GM18861 (cell line): ENCODE measurements at regions not wholly inside any gene's neighbourhood (a gene's known extent, or its start where the extent isn't known, plus 50 kb on each side); places are given as distances from the start of the nearest gene placed in this dataset.
A peak's percentile ranks its signal among the peaks of the same experiment; 100 is the strongest.
"Not testable (repeated sequence)": the region's sequence is repeated elsewhere in the genome, so short reads cannot be mapped to it uniquely, and the experiment has no call there.

Experiments used
- ATAC-seq: cut with Tn5 transposase; IDR thresholded peaks from one replicate; pipeline ENCODE4 v1.9.1; 2021; ENCODE audit not compliant: unreplicated experiment

DNA sequence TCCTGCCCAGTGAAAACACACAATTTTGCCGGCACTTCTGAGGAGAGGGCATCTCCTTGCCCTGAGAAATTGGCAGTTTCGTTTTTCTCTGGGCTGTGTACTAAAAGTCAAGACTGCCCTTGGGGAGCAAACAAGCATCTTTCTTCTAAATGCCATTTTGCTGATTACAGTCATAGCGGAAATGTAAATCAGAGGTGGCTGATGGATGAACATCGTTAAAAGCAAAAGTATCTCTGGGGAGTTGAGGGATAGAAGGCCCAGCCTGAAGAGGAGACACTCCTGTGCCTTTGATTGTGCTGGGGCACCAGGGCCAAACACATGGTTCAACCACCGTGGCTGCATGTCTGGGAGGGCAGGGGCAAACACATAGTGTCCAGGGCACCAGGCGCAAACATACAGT lies 49.8 kb downstream of the ABCC12 start:
- ATAC-seq, result no peak

DNA sequence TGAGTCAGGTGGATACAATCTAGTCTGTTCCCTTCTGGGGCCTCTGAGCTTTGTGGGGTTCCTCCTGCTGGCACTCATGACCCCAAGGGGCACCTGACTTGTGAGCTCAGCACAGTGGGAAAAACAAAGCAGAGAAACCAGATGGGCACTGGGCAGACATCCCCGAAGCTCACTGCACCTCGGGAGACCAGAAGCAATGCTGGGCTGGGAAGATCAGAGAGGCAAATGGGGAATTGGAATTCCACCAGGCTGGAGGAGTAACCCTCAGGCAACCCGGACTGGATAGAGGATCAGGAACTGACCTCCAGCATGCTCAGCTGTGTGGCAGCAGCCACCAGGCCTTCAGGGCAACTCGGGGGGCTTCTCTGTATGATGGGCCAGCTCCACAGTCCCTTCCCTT lies 50.3 kb downstream of the ABCC12 start:
- ATAC-seq, result no peak

DNA sequence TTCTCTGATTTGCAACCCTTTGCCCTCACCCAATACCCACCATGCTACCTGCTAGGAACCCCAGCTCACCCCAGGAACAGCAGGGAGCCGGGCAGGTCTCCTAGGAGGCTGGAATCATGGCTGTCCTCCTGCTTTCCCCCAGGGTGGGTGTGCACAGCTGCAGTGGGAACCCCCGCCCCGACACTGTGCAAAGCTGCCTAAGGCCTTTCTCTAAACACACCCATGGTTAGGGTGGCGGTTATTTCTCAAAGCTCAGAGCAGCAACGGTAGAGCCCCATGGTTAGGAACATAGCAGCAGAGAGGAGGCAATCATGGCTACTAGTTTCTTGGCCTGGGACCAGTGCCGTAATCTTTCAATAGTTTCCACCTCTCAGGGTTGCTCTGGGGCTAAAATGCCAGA lies 52.2 kb downstream of the ABCC12 start:
- no peak for ATAC-seq

DNA sequence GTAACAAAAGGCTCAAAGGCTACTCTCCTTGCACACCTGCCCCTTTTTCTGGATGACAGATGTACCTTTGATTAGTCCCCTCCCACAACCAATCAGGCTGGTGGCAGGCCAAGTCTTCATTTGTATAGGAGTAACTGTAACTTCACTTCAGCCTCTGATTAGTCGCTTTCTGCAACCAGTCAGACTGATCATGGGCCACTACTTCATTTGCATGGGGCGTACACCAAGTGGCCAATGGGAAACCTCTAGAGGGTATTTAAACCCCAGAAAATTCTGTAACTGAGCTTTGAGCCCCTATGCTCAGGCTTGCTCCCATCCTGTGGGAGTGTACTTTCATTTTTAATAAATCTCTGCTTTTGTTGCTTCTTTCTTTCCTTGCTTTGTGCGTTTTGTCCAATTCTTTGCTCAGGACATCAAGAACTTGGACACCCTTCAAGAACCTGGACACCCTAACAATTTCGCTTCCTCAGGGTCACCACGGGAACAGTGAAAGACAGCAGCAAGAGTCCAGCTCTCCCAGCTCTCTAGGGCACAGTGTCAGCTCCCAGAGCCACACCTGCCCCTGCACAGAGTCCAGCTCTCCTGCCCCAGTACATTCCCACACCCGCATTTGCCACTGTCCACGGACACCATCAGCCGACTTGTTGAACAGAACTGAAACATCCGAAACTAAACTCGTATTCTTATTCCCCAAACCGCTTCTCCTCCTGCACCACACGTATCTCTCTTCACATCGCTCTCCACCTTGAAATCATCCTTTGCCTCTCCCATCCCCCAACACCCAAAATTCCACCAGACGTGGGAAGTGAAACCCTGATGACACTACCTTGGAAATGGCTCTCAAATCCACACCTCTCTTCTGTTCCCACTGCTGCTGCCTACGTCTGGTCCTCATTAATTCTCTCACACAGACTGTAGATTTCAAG lies 53.4 kb downstream of the ABCC12 start:
- no peak for ATAC-seq

DNA sequence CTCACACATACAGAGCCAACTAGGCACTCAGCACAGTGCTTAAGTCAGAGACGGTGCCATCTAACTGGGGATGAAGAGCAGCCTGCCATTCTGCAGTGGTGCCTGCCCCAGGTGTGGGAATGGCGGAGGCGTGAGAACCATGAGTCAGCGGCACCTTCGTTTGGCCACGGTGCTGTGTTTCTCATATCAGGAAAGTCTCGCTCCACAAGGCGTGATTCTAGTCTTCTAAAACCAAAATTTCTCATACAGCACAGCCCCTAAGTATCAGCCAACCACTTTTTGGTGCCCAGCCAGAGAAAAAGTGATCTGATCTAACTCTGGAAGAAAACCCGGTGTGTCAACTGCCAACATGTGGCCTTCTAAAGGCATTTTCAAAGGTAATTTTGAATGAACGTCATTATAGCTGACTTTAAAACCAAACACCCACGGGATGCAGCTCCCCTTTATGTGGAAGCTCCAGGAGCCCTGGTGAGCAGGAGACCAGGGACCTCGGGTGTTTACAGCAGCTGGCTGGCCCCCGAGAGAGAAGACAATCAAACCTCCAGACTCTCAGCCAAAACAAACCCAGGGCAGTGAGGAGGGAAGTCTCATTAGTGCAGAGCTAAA lies 54.6 kb downstream of the ABCC12 start:
- ATAC-seq, result peak; percentile 64

DNA sequence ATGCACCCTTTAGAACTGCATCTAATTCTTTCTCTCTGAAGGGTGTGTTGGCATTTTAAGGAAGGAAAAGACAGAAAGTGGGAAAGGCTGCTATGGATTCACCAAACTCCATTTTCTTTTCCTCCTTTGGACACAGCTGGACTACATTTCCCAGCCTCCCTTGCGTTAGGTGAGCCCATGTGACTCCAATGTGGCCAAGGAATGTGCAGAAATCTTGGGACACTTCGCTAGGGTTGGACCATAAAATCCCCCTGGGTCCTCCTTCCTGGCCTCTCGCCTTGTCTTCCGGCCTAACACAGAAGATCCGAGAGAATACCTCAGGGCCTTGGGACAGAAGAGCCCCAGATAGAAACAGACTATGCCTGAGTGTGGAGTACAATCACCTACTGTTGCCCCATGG lies 56.3 kb downstream of the ABCC12 start:
- no peak for ATAC-seq

DNA sequence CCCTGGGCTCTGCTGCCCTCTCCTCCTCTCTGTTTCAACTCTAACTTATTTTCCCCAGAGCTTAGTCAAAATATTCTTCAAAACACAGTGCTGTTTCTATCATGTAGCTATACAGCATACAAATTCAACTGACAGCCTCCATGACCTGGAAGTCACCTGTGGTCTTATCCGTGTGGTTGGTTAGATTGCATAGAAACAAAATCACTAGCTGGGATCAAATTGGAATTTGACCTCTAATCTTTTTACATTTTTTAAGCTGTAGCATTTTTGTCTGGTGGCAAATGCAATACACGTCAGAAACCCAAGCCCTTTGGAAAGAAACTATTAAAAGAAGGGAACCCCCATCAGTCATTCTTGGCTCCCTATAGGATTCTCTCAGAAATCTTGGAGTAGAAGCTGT lies 57.3 kb downstream of the ABCC12 start:
- no peak for ATAC-seq

DNA sequence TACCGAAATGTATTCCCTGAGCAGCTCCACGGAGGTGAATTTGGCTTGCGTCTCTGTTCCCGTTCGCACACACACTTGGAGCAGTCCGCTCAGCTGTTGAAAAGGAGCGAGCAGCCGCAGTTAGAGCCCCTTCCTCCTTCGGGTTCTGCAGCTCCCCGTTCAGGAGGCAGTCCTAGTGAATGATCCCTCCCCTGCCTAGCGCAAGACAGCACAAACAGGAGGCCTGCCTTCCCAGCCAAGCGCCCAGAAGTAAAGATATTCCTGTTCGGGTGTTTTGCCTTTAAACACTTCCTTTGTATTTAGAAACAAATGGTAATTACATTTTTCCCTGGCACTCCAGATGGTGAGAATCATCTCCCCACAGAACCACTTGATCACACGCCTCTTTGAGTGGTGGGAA lies 64.7 kb downstream of the ABCC12 start:
- no peak for ATAC-seq

DNA sequence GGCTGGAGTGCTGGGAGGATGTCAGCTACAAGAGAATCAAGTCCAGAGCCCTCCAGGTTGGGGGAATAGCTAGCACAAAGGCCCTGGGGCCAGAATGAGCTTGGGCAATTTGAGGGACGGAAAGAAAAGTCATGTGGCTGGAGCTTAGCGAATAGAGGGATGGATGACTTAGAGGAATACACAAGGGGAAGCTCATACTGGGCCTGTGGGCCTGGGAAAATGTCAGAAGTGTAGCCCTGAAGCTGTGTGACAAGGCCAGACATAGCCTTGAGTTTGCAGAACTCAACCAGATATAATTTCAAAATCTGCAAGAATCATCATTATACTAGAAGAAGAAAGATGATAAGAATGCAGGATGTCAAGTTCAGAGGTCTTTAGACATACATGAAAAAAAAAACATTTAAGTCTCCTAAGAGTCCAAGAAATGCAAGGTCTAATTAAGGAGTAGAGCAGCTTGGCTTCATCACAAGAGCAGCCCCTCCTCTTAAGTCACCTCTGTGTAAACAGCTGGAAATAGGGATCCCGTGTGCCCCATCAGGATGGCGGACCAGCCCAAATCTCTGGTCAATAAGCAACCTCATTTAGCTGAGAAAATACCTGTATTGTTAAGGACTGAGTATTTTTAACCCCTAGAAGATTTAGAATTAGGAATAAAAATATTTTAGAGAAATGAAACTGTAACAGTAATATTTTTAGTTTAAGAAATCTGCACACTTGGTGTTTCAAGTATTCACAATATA lies 66.6 kb downstream of the ABCC12 start:
- no peak for ATAC-seq

DNA sequence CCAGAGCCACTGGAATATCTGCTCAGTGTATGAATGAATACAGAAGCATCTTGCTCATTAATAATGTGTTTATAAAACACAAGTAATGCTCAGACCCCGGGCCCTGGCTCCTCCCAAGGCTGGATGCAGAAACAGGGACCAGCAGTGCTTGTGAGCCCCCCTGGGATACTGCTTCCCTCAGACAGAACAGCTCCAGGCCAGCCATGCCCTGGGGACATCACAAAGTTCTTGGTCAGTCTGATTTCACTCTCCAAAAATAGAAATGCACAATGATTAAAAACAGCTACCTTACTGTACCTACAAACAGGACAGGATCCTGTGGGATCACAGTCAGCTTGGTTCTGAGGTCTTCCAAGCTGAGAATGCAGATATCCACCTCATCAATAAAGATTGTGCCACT lies 68.2 kb downstream of the ABCC12 start:
- no peak for ATAC-seq

DNA sequence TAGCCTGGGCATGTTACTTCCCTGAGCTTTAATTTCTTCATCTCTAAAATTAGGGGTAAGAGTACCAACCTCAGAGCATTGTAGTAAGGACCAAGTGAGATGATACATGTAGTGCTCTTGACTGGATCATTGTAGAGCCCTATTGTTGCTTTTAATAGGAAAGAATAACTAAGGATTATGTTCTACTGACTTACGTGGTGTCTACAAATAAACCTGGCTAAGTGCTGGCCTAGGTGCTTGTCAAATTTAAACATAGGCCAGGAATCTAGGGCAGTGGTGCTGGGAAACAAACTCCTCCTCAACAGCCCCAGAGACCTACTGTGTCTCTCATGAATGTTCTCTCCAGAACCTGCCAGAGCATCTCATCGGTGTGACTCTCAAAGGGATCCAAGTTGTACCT lies 69.4 kb downstream of the ABCC12 start:
- no peak for ATAC-seq

DNA sequence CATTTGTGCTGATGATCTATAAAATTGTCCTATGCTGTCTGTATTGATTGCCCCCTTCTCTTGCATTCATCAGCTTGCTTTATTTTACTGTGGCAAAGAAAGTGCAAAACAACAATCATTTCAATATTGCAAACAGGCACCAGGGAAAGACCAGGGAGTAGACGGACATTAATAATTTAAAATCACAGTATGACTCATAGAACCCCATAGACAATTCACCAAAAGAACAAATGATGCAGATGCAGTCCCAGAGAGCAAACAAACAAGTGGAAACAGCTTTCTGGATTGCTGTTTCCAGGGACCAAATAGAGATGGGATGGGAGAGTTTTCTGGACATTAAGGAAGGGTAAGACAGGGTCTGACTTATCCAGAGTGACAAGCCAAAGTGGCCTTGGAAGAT lies 70.1 kb downstream of the ABCC12 start:
- ATAC-seq, result no peak

DNA sequence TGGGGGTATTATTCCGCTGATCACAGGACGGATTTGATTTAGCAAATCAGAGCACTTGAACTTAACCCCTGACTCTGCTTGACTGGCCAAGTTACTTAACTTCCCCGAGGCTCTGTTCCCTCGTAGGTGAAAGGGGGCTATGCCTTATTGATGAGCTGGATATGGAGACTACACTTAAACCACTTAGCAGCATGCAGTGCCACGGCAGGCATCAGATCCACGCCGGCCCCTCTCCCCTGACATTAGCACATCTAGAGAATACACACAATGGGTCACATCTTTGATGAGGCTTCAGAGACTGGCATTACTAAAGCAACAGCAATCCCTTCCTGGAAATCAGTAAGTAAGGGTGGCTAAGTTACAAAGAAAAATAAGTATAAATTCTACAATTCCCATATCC lies 71.0 kb downstream of the ABCC12 start:
- no peak for ATAC-seq

DNA sequence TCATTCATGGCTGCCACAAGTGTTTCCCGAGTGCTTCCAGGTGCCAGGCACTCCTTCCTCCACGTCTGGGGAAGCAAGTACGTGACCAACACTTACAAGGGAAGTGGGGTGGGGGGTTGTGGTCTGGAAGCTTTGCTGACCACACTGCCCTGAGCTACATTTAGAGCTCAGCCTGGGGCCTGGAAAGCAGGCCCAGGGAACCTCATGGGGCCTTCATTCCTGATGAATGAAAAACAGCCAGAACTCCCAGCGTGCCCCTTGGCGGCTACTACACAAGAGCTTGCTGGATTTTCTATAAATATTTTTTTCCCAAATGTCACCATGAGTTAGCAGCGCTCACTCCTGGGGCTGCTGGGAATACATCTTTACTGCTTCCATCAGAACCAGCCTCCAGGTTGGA lies 73.3 kb downstream of the ABCC12 start:
- no peak for ATAC-seq

DNA sequence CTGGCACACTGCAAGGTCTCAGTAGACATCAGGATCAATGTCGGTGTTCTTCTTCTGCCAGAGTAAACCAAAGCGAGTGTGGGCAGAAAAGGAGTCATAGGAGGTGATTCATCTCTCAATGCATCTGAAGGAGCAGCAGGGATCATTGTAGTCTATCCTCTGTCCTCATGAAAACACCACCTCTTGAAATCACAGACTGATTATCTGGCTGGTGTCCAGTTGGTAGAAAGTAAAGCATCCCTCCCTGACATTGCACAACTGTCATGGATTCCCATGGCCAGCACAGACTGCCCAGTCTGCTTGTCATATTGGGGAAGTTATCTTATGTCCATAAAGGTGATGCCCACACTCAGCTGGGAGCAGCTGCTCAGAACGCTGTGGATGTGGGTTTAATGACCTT lies 74.1 kb downstream of the ABCC12 start:
- ATAC-seq, result no peak

DNA sequence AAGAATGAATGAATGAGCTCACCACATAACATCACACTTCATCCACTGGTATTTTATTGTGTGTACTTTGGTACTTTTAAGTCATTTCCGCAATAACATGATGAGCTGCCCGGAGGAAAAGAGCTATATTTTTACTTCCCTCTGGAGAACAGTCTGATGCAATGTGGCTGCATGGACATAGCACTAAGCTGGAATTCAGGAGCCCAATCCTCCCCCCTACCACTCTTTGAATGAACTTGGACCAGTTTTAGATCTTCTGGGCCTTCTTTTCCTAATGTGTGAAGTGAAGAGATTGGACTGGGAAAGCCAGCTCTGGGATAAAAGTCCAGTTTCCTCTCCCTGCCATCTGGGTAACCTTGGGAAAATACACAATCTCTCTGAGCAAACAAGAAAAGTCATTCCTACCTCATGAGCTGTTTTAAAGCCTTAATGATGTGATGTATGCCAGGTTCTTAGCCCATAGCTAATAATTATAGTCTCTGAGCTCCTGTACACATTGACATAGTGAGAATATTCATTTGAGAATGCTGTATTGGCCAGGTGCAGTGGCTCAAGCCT lies 79.3 kb downstream of the ABCC12 start:
- no peak for ATAC-seq

DNA sequence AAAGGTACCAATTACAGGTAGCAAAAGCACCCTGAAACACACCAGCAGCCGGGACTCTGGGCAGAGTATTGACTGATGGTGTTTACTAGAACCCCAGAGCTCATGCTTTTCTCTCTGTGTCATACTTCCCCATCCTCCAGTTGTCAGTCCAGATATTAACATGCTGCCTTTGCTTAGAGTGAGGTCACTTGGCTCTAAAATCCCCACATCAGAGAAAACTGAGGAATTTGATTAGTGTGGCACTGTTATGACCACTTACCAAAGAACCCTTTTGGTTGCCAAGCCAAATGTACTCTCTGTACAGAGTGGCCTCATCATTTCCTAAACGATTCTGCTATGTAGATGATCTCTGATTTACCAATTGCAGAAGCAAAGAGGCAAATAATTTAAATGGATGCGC lies 80.4 kb downstream of the ABCC12 start:
- no peak for ATAC-seq

DNA sequence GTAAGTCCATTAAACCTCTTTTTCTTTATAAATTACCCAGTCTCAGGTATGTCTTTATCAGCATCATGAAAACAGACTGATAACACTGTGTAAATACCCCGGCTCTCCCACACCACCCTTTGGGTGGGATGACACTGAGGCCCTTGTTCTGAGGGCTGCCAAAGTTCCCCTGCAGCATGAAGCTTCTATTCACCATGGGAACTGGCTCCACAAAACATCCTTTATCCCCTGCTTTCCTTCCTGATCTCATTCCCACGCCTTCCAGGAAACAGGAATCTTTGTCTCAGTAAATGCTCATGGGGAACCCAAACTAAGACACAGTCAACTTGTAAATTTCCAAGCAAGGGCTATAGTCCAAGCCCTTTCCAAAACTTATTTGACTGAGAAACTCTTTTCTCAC lies 88.4 kb downstream of the ABCC12 start:
- no peak for ATAC-seq

DNA sequence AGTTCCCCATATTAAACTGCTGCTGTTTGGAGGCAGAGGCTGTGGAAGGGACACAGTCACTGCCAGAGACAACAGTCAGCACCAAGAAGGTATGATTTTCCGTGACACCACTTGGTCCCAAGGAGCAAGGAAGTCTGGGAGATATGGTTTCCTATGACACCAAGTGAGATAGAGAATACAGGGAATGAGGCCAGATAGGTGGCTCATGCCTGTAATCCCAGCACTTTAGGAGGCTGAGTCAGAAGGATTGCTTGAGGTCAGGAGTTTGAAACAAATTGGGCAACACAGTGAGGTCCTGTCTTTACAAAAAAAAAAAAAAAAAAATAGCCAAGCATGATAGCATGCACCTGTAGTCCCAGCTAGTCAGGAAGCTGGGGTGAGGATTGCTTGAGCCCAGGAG lies 90.8 kb downstream of the ABCC12 start:
- no peak for ATAC-seq

DNA sequence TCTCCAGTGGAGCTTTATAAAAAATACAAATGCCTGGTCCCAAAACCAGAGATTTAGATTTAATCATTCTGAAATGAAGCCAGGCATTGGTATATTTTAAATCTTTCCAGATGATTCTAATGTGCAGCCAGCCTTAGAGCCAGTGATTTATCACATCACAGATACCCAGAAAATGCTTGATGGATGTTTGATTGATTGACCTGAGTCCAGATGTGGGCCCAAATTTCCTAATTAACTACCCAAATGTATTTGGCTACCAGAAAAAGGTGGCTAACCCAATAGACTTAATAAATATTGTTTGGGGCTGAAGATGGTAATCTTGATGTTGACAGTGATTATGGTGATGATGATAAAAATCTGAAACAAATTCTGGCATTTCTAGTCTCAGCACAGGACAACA lies 93.1 kb downstream of the ABCC12 start:
- ATAC-seq, result no peak

DNA sequence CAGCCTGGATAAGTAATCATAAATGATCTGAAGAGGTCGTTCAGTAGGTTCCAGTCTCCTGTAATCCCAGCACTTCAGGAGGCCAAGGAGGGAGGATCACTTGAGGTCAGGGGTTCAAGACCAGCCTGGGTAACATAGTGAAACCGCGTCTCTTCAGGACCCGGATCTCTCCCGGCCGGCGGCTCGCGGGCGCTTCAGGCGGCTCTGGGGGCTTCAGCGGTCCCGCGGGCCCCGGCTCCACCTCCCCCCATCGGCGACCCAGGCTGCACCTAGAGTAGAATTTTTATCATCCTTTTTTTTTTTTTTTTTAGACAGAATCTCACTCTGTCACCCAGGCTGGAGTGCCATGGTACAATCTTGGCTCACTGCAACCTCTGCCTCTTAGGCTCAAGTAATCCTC lies 95.9 kb downstream of the ABCC12 start:
- no peak for ATAC-seq

DNA sequence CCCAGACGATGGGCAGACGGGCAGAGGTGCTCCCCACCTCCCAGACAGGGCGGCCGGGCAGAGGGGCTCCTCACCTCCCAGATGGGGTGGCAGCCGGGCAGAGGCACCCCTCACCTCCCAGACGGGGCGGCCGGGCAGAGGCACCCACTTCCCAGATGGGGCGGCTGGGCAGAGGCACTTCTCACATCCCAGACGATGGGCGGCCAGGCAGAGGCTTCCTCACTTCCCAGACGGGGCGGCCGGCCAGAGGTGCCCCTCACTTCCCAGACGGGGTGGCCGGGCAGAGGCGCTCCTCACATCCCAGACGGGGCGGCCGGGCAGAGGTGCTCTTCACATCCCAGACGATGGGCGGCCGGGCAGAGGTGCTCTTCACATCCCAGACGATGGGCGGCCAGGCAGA lies 96.6 kb downstream of the ABCC12 start:
- not testable (repeated sequence) for ATAC-seq
